Activated gamma-delta T cell treated with anti-CD3 and anti-CD28 coated beads, Interleukin-2, amount 50 U/mL, for 16 hours (primary cell): ENCODE measurements at regions not wholly inside any gene's neighbourhood (a gene's known extent, or its start where the extent isn't known, plus 50 kb on each side); places are given as distances from the start of the nearest gene placed in this dataset.

Source experiments
- DNase-seq: peaks from one replicate; pipeline ENCODE4 v3.0.0-alpha.2; 2020; ENCODE audit warnings: low read depth

DNA sequence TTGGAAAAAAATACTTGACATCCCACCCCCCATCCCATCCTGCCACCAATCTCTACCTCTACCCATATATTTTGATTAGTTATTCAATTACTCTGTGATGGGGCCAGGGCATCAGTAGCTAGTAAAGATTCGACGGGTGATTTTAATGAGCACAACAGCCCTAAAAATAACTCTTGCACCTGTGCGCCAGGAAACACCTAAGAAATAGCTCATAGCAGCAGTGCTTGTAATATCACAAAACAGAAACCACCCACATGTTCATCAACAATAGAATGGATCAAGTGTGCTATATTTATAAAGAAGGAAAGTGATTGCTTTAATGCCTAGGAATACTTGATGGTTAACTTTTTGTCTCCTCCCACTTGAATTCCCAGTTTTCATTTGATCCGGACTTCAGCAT, 225.6 kb upstream of the LCORL start:
- DNase-seq, result no peak

DNA sequence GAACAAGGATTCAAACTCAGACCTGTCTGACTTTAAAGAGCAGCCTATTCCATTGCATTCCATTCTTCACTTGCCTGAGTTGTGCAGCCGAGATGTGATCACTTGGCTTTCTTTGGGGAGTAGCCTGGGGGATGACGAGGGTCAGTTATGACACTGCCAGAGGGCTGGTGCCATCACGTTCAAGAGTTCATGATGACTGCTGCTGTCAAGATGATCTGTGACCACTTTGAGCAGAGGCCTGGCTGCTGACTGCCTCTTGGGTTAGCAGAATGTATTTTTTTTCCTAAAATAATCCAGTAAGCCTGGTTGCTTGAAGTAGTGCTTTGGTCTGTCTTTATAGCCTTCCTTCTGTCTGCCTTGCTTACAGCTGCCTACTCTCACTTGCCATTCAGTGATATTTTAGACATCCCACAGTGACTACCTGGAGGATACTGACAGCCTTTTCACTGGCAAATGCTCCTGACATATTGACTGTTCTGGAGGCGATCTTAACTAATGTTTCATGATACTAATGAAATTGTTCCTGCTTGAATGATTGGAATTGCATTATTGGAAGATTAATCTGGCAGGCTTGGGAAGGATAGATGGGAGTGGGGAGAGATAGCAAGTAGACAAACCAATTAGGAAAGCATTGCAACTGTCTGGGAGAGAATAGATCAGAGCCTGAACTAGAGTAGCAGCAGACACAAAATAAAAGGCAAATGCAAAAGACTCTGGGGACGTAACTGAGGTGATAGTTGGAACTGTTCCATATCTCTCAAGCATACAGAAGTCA, 221.6 kb upstream of the LCORL start:
- DNase-seq, result no peak

DNA sequence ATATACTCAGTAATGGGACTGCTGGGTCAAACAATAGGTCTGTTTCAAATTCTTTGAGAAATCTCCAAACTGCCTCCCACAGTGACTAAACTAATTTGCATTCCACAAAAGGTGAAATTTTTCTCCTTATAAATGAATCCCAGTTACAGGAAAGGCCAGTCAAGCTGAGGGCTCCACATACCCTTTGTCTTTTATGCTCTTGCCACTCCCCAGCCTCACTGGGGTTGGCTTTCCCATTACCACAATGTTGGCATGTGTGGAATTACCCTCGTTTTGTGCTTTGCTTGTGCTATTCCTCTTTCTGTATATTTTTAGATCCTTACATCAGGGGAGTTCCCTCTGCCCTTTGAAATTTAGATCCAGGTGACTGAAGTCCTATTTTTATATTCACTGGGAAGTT, 220.2 kb upstream of the LCORL start:
- no peak for DNase-seq

DNA sequence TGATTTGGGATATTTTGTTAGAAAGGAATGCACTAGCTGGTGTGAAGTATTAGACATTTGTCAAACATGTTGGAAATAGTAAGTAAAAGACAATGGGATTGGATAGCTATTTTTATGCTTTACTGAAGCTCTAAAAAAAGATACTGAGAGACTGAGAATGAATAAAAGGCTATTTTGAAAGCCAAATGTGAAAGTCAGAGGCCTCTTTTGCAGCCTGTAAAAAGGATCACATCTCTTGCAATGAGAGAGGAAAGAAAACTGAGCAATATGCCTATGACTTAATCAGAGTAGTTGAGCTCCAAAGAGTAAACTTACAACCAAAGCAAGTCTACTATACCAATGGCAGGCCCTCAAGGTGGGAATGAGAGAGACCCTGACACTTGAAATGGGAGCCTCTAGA, 212.6 kb upstream of the LCORL start:
- no peak for DNase-seq

DNA sequence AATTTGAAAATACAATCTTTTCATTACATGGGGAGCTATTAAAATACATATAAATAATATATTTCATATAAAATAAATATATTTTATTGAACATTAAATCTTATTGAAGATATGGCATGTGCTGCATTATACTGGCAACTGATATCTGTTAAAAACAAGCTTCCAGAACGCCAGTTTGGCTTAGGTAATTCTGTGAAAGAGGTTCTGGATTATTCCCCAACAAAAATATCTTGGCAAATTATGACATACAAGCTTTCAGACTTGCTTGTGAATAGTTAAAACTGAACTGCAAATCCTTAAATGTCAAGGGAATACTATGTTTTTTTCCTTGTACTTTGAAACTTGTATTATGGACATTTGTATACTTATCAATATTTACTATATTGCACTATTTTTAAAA, 210.2 kb upstream of the LCORL start:
- DNase-seq, result no peak

DNA sequence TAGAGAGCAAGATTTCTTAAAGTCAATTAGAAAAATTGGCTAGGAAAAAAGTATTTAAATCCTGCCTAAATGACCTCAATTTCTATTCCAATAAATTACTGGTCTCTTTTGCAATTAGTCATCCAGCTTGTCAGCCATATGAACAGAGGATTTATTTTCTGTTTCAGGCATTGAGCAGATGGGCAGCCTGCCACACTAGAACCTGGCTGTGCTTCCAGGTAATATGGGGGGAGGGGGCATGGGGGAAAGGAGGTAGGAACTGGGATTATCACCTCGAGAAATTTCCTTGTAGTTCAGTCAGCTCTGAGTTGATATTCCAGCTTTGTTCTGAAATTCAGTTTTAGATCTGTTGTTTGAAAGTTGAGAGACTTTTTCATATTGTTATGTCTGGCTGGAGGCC, 206.3 kb upstream of the LCORL start:
- no peak for DNase-seq

DNA sequence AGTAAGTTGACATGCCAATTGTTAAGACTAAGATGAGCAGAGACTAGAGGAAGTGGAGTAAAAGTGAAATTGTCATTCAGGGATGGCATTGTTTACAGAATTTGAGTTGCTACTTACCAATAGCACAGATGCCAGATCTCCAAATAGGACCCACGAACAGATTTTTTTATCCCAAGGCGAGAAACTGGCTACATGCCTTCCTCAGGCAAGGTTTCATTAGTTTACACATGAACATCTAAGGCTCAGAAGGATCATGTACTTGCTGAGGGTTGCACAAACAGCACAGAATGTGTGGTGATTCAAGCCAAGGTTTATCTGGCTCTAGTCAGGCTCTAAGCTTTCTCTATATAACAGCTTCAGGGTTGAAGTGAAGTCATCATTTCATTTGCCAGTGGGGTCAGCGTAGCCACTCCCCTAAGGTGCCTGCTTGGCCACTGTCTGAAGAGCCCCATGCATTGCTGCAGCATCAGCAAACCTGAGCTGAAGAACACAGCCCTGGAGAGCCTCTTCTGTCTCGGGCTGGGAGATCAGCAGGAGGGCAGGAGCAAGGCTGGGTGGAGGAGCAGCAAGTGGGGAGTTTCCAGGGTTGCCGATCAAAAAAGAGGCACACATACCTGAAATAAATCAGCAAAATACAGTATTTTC, 193.0 kb upstream of the LCORL start:
- DNase-seq, result no peak

DNA sequence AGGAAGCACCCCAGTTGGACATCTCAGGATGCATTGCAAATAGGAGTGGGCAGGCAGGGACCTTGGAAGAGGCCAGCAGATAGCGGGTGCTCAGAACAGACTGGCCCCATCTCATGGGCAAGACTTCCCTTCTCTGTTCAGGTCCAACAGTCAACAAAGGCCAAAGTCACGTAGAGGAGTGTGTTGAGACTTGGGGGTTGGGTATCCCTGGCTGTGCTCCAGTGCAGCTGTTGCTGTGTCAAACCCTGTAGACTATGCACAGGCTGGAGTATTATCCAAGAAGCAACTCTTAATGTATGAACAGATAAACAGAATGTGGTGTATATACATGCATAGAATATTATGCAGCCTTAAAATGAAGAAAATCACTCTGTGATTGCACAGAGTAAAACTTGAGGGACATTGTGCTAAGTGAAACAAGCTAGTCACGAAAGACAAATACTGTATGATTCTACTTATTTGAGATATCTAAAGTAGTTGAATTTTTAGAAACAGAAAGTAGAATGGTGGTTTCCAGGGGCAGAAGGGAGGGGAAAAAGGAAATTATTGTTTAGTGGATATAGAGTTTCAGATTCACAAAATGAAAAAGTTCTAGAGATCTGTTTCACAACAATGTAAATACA, 192.1 kb upstream of the LCORL start:
- DNase-seq, result no peak

DNA sequence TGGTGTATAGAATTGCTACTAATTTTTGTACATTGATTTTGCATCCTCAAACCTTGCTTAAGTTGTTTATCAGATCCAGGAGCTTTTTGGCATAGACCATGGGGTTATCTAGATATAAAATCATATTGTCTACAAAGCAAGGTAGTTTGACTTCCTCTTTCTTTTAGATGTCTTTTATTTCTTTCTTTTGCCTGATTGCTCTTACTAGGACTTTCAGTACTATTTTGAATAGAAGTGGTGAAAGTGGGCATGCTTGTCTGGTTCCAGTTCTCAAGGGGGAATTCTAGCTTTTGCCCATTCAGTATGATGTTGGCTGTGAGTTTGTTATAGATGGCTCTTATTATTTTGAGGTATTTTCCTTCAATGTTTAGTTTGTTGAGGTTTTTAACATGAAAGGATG, 187.9 kb upstream of the LCORL start:
- DNase-seq, result no peak

DNA sequence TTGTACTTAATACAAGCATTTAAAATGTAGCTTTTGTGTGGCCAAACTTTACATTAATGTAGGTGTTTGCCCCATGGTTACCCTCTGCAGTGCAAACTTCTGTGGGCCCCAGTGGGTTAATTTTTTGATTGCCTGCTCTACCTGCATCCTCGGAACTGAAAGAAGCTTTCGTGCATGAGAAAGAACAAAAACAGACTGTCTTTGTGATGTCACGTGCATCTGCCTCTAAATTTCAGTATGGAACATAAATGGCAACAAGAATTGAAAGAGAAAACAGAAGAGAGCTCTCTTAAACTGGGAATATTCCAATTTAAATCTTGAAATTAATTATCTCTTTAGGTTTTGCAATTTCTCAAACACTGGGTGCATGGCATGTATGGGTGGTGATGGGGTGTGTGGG, 182.4 kb upstream of the LCORL start:
- DNase-seq, result no peak

DNA sequence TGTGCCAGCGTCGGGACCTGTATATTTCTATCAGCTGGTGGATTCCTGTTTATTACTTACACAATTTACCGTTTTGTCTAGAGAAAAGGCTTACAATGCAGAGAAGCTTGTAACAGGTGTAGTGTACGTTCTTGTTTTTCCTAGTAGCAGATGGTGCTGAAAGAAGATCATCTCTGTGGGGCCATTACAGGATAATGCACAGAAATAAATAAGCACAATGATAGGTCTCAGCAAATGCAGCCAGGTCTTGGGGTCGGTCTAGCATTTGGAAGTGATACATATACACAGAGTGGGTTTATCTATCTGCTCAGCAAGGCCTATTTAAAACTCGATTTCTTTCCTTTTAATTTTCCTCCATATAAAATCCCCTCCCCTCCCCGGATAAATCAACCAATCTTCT, 180.9 kb upstream of the LCORL start:
- no peak for DNase-seq

DNA sequence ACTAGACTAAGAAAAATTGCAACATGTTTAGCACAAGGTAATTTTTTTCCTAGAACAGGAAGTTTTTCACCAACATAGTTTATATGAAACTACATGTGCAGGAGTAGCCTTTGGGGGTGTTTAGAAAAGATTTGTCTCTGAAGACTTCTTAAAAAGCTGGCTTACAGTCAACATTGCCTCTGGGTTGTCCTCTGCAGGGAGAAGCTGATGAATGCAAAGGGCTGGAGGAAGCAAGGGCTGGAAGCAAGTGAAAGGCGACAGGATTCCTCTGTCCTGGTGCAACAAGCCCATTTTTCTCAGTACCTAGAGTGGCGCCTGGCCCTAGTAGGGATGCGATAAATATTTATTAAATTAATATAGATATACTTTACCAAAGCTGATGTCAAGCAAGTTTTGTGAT, 180.3 kb upstream of the LCORL start:
- no peak for DNase-seq

DNA sequence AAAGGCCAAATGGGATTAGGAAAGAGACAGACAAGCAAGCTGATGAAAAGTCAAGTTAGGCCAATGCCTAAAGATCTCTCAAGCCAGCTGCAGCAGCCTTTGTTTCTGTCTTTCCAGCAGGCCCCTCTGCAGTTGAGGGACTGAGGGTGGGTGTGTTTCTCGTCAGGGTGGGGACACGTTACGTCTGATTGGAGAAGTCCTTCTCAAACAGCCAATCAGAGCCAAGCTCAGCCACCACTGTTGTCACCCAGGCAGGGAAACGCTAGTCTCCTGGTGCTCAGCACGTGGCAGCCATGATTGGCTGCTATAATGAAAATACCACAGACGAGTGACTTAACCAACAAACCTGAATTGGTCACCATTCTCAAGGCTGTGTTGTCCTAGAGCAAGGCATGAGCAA, 177.1 kb upstream of the LCORL start:
- DNase-seq, result no peak

DNA sequence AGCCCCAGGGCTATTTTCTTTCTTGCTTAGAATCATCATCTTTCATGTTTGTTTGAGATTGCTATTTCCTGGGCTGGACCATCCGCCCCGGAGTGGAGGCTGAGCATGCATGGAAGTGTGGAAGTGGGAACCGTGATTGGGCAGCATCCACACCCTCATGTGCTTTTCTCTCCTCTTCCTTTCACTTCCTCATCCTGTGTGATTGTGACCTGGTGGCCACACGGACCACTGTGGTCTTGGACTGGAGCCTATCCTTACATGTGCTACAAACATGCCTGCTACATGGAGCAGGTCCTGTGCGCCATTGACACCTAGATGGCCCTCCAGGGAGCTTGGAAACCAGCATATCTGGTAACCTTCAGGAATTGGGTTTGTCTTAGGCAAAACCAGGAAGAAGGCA, 175.9 kb upstream of the LCORL start:
- no peak for DNase-seq

DNA sequence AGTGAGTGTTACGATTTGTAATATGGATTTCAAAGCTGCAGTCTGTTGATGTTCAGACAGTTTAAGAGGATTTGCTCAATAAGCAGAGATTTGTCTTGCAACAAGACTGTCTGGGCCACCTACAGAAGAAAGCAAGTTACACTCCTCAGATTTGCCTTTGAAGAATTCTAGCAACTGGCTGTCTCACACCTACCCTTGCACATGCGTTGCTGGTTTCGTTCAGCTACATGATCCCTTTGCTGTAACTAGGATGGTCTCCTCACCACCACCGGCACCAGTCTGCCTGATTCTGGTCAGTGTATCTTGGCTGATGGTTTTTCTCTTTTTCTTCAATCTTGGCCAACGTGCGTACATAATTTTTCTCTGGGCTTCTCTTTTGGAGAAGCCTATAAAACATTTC, 172.7 kb upstream of the LCORL start:
- no peak for DNase-seq

DNA sequence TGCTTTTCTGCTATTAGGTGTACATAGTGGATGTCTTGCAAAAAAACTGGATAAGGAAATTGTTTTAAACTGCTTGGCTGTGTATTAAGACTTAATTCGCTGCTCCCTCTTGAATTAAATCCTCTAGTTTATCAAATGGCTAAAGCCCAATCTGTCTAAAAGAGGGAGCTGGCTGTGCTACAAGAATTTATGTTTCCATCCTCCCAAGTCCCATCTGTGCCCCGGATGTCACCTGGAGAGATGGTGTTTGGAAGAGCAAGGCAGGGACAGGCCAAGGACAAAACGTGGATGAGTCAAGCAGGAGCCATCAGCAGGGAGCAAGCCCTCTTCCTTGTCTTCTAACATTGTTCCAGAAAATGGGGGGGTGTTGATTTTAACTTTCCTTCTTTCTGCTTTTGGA, 171.3 kb upstream of the LCORL start:
- DNase-seq, result no peak

DNA sequence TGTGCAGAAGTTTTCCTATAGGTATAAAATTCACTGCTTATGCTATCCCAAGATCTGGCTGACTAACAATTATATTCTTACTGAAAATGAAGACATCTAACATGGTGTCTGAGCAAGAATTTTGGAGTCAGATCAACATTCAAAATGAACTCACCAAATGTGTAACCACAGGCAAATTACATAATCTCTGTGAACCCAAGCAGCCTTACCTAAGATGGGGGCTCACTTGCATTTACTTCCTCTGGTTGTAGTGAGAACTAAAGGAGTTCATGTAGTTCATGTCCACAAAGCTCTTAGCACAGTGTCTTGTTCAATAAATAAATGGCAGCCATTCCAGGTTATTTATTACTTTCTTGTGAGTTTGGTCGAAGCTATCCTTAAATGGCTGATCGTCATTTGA, 163.9 kb upstream of the LCORL start:
- no peak for DNase-seq

DNA sequence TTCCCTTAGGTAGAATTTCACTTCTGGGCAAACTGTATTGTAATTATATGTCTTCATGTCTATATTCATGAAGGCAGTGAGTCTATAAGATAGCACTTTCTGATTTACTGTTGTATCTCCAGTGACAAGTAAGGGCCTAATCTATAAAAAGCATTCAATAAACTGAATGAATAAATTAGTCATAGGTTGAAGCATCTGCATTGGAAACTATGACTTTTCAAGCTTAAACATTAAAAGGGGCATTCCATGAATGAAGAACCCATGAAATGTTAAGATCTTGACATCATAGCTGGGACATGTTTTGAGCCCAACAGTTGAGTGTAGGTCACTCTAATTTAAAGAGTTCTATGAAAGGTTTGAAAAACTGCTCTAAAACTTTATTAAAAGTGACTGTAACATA, 159.3 kb upstream of the LCORL start:
- DNase-seq, result no peak

DNA sequence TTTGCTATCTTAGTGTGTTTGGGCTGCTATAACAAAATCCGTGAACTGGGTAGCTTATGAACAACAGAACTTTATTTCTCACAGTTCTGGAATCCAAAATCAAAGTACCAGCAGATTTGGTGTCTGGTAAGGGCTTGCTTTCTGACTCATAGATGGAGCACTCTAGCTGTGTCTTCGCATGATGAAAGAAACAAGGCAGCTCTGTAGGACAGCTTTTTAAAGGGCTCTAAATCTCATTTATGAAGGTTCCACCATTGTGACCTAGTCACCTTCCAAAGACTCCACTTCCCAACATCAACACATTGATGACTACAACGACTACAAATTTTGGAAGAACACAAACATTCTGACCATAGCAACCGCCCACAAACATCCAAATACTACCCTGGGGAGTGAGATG, 158.6 kb upstream of the LCORL start:
- no peak for DNase-seq

DNA sequence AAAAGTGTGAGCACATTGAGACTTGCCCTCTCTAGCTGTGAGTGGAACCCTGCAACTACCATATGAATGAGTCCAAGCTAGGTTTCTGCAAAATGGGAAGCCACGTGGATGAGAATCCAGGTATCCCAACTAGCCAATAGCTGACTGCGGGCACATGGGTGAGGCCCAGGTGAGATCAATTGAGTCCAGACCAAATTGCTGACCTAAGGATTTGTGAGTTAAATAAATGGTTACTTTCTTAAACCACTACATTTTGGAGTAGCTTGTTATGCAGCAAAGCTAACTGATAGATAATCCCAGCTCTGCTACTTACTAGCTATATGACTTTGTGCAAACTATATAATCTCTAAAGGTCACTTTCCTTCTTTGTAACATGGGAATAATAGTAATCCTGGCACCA, 150.3 kb upstream of the LCORL start:
- no peak for DNase-seq

DNA sequence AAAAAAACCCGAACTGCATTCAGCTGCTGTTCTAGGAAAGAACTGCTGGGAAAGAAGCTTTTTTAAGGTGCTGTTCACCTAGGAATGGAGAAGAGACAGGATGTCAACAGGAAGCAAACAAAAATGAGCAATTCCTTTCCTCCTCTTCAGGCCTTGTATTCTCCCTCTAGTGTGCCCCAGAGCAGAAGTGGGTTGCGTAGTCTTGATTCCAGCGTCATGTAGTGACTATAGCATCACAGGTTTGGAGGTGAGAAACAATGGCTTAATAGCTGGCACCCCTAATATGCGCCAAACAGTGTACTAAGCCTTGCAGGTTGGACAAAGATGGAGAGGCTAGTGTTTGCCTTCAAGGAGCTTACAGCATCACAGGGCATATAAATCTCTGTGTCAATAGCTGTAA, 146.3 kb upstream of the LCORL start:
- DNase-seq, result no peak

DNA sequence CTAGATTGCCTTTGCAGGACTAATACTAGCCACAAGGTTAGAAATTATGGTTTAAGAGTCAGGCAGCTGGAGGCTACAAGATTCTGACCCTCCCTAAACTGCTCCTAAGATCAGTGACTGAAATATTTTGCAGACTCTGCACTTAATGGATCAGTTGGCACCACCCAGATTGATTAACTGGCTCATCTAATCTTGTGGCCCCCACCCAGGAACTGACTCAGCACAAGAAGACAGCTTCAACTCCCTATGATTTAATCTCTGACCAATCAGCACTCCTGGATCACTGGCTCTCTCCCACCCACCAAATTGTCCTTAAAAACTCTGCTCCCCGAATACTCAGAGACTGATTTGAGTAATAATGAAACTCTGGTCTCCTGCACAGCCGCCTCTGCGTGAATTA, 145.4 kb upstream of the LCORL start:
- no peak for DNase-seq

DNA sequence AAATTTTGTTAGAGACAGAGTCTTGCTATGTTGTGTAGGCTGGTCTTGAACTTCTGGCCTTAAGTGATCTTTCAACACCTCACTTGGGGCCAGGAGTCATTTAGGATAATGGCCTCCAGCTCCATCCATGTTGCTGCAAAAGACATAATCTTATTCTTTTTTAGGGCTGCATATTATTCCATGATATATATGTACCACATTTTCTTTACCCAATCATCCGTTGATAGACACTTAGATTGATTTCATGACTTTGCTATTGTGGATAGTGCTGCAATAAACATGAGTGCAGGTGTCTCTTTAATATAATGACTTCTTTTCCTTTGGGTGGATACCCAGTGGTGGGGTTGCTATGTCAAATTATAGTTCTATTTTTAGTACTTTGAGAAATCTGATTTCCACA, 140.9 kb upstream of the LCORL start:
- DNase-seq, result no peak
